Sigmoid colon (tissue), 6 donors: ENCODE measurements at regions not wholly inside any gene's neighbourhood (a gene's known extent, or its start where the extent isn't known, plus 50 kb on each side); places are given as distances from the start of the nearest gene placed in this dataset.
A peak's percentile ranks its signal among the peaks of the same experiment; 100 is the strongest.

Experiments
- DNase-seq: peaks from one replicate; pipeline ENCODE4 v3.0.0-alpha.2; 2019
- H3K27ac ChIP-seq, 4 donors: fragments of 200-600 bp; sonication (generic); one replicate each; pipeline ENCODE4 v1.5.1; 2016 to 2019; ENCODE audit warnings: mild to moderate bottlenecking in 1 of 4
- H3K27me3 ChIP-seq, 3 donors: fragments of 200-600 bp; sonication (generic); one replicate each; pipeline ENCODE4 v1.5.1; 2019; ENCODE audit warnings: mild to moderate bottlenecking in 1 of 3
- H3K36me3 ChIP-seq, 4 donors: fragments of 200-600 bp; sonication (generic); one replicate each; pipeline ENCODE4 v1.5.1; 2016 to 2019
- H3K4me1 ChIP-seq, 4 donors: fragments of 200-600 bp; sonication (generic); one replicate each; pipeline ENCODE4 v1.5.1; 2017 to 2019
- H3K4me3 ChIP-seq, 4 donors: fragments of 200-600 bp; sonication (generic); one replicate each; pipeline ENCODE4 v1.5.1; 2017 to 2019; ENCODE audit warnings: mild to moderate bottlenecking in 2 of 4, moderate library complexity in 1 of 4
- H3K9me3 ChIP-seq, 4 donors: fragments of 200-600 bp in 3 of 4; sonication (generic) in 3 of 4; one replicate each; pipeline versions ENCODE4 v1.5.1 to v1.6.1; 2013 to 2019
- EP300 ChIP-seq, 4 donors: sonication (generic); formaldehyde crosslinking; IDR thresholded peaks; one replicate each; pipeline ENCODE4 v1.6.1; 2017; ENCODE audit warnings: antibody characterized with exemption in 4 of 4
- POLR2A ChIP-seq, 2 donors: fragments of 450-650 bp; IDR thresholded peaks; one replicate each; pipeline ENCODE4 v1.6.1; 2016; ENCODE audit warnings: antibody characterized with exemption in 2 of 2, mild to moderate bottlenecking in 2 of 2, moderate library complexity in 2 of 2
- POLR2AphosphoS5 ChIP-seq, 4 donors: sonication (generic); formaldehyde crosslinking; IDR thresholded peaks; one replicate each; pipeline ENCODE4 v1.6.1; 2017; ENCODE audit warnings: antibody characterized with exemption in 4 of 4
- WGBS, 2 donors: extraction: QIAGEN DNeasy Blood & Tissue Kit; methylation state at CpG; one replicate each; pipeline ENCODE4 v1.1.7; 2013; 5-methylcytosine and 5-hydroxymethylcytosine counted together
- intact Hi-C: fragments of 100-400 bp; cut with DNase I; formaldehyde crosslinking; loops from one replicate; pipeline ENCODE4 v1.15.1; 2023
- TF ChIP-seq, protein P1 (sequence below), 4 experiments: fragments of 450-650 bp in 3 of 4; fragments of 200-600 bp in 1 of 4; IDR thresholded peaks; one replicate each; pipeline ENCODE4 v1.5.1; 2016 to 2019; ENCODE audit warnings: antibody characterized with exemption in 4 of 4, mild to moderate bottlenecking in 3 of 4, moderate library complexity in 2 of 4
- donor health status: healthy with polysubstance abuse.
- donor health status: healthy.

DNA sequence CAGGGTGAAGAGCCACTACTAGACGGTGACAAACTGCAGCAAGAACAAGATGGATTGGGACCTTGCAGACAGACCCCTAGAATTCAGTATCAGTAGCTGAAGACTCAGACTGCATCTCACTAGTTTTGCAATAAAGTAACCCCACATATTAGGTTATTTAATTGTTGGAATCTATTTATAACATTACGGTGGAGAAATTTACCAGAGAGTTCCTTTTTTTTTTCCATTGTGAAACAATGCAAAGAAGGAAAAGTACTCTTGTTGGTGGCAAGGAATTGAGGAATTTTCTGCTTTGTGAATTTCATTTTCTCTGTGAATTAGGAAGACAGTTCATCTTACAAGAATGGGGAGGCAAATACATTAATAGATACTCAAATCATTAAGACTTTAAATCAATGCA, 185.7 kb upstream of the PPFIA2 start:
- H3K36me3 ChIP-seq, result no peaks in the 10 kb centered on the region
- intact Hi-C loops, result no loop called here
- no peaks in the 10 kb centered on the region for H3K4me1 ChIP-seq
- WGBS, 2 donors, result 70 to 82% methylated on average over 2 of the region's 2 CpGs
- TF ChIP-seq EP300 (IDR thresholded peaks at IDR 0.05) (no peak), POLR2A (IDR thresholded peaks at IDR 0.05) (no peak), POLR2AphosphoS5 (IDR thresholded peaks at IDR 0.05) (no peak)
- TF ChIP-seq, protein P1, sequence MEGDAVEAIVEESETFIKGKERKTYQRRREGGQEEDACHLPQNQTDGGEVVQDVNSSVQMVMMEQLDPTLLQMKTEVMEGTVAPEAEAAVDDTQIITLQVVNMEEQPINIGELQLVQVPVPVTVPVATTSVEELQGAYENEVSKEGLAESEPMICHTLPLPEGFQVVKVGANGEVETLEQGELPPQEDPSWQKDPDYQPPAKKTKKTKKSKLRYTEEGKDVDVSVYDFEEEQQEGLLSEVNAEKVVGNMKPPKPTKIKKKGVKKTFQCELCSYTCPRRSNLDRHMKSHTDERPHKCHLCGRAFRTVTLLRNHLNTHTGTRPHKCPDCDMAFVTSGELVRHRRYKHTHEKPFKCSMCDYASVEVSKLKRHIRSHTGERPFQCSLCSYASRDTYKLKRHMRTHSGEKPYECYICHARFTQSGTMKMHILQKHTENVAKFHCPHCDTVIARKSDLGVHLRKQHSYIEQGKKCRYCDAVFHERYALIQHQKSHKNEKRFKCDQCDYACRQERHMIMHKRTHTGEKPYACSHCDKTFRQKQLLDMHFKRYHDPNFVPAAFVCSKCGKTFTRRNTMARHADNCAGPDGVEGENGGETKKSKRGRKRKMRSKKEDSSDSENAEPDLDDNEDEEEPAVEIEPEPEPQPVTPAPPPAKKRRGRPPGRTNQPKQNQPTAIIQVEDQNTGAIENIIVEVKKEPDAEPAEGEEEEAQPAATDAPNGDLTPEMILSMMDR (IDR thresholded peaks at IDR 0.05), result no peak
- no peak overlapping the region for H3K27ac ChIP-seq
- H3K4me3 ChIP-seq, result no peak overlapping the region
- H3K27me3 ChIP-seq, result no peaks in the 10 kb centered on the region
- no peak for DNase-seq
- H3K9me3 ChIP-seq, result no peaks in the 10 kb centered on the region

DNA sequence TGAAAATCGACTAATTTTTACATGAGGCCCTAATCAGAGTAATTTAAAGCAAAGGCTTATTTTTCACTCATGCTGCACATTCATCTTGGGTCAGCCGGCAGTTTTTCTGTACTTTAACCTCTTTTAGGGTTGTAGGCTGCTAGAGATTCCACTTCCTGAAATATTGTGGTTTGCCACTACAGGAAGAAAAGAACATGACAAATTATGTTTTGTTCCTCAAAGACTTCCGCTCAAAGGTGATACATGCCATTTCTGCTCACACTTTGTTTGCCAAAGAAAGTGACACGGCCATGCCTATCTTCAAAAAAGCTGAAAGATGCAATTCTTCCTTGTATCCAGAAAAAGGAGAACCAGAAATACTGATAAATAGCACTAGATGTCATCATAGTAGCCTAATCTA, 183.4 kb upstream of the PPFIA2 start:
- H3K27ac ChIP-seq, result no peak overlapping the region
- no peak for DNase-seq
- H3K9me3 ChIP-seq, result no peaks in the 10 kb centered on the region
- H3K27me3 ChIP-seq, result no peaks in the 10 kb centered on the region
- H3K4me1 ChIP-seq, result no peaks in the 10 kb centered on the region
- no peak overlapping the region for H3K4me3 ChIP-seq
- intact Hi-C loops, result no loop called here
- no peaks in the 10 kb centered on the region for H3K36me3 ChIP-seq
- TF ChIP-seq EP300 (IDR thresholded peaks at IDR 0.05) (no peak), POLR2AphosphoS5 (IDR thresholded peaks at IDR 0.05) (no peak), POLR2A (IDR thresholded peaks at IDR 0.05) (no peak)
- TF ChIP-seq, protein P1 (IDR thresholded peaks at IDR 0.05), result no peak
- 19 to 34% methylated on average over 4 of the region's 4 CpGs for WGBS, 2 donors

DNA sequence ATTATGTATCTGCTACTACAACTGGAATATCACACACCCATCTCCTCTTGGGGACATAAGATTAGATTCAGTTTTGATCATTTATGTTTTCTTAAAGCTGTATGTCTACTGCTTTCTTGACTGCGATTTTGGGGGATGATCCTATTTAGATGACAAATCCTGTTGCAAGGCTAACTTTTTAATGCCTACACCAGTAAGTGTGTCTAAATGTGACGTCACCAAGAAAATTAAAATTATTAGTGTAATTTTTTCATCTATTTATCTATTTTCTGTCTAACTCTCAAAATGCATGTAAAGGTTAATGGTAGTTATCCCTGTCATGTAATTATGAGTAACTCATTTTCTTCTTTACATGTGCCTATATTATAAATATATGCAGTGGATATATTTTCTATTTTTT, 170.9 kb upstream of the PPFIA2 start:
- no peaks in the 10 kb centered on the region for H3K4me1 ChIP-seq
- intact Hi-C loops, result no loop called here
- no peaks in the 10 kb centered on the region for H3K27me3 ChIP-seq
- H3K27ac ChIP-seq, result no peak overlapping the region
- no peak overlapping the region for H3K4me3 ChIP-seq
- no peaks in the 10 kb centered on the region for H3K36me3 ChIP-seq
- no peak for TF ChIP-seq POLR2A (IDR thresholded peaks at IDR 0.05)
- TF ChIP-seq, protein P1 (IDR thresholded peaks at IDR 0.05), result no peak
- TF ChIP-seq EP300 (IDR thresholded peaks at IDR 0.05), result no peak
- no peak for TF ChIP-seq POLR2AphosphoS5 (IDR thresholded peaks at IDR 0.05)
- DNase-seq, result no peak
- 78 to 84% methylated on average over 2 of the region's 2 CpGs for WGBS, 2 donors
- no peaks in the 10 kb centered on the region for H3K9me3 ChIP-seq

DNA sequence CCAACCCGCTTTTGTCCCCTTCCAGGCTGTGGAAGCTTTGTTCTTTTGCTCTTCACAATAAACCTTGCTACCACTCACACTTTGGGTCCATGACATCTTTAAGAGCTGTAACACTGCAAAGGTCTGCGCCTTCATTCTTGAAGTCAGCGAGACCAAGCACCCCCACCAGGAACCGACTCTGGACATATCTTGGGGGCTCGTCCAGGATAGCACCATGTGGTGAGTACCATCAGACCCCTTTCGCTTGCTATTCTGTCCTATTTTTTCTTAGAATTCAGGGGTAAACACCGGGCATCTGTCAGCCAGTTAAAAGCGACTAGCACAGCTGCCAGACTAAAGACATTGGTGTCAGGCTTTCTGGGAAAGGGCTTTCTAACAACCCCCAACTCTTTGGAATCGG, 137.6 kb upstream of the PPFIA2 start:
- WGBS, 2 donors, result 94 to 95% methylated on average over 9 of the region's 9 CpGs
- no peak for DNase-seq
- peaks cover 0 to 11% (median 0%) of the 10 kb centered on the region in 4 donors for H3K9me3 ChIP-seq
- no peak overlapping the region for H3K27ac ChIP-seq
- no peak for TF ChIP-seq POLR2AphosphoS5 (IDR thresholded peaks at IDR 0.05)
- TF ChIP-seq, protein P1 (IDR thresholded peaks at IDR 0.05), result no peak
- TF ChIP-seq POLR2A (IDR thresholded peaks at IDR 0.05), result no peak
- TF ChIP-seq EP300 (IDR thresholded peaks at IDR 0.05), result no peak
- no peaks in the 10 kb centered on the region for H3K36me3 ChIP-seq
- H3K4me3 ChIP-seq, result no peak overlapping the region
- intact Hi-C loops, result no loop called here
- H3K27me3 ChIP-seq, result no peaks in the 10 kb centered on the region
- H3K4me1 ChIP-seq, result no peaks in the 10 kb centered on the region

DNA sequence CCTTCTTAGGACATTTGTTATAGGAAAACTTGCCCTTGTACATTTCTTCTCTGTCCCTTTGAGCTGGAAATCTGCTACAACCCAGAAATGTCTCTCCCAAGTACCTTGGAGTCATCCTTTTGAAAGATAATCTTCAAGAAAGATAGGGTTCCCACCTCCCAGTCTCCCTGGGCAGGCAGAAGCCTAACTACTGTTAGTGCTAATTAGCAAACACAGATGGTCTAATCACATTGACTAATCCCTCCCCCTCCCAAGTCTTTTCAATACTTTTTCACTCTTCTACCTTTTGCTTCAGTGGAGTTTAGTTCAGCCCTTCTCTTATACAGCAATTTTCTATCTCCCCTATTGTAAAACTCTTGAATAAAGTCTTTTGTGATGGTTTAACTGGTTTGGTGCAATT, 129.8 kb upstream of the PPFIA2 start:
- Histone ChIP-seq H3K4me3 (no peak overlapping the region), H3K27me3 (no peaks in the 10 kb centered on the region), H3K9me3 (no peaks in the 10 kb centered on the region), H3K36me3 (no peaks in the 10 kb centered on the region), H3K27ac (peak overlapping the region in 1 of 4 donors; percentile 38), H3K4me1 (peaks cover 0 to 4% (median 2%) of the 10 kb centered on the region in 4 donors)
- DNase-seq, result no peak
- intact Hi-C loops, result no loop called here
- TF ChIP-seq POLR2A (IDR thresholded peaks at IDR 0.05) (no peak), POLR2AphosphoS5 (IDR thresholded peaks at IDR 0.05) (no peak), EP300 (IDR thresholded peaks at IDR 0.05) (no peak)
- TF ChIP-seq, protein P1 (IDR thresholded peaks at IDR 0.05), result no peak
